NK-92 treated with Interleukin-12 subunit alpha and Interleukin-12 subunit beta, amount 100 ng/mL, for 24 hours (cell line): ENCODE measurements at regions not wholly inside any gene's neighbourhood (a gene's known extent, or its start where the extent isn't known, plus 50 kb on each side); places are given as distances from the start of the nearest gene placed in this dataset.
"Not testable (repeated sequence)": the region's sequence is repeated elsewhere in the genome, so short reads cannot be mapped to it uniquely, and the experiment has no call there.

ENCODE experiments used
- DNase-seq: peaks from one replicate; lab custom pipeline; 2025; lab: John Stamatoyannopoulos, UW

- DNase-seq: no peak
Measured at GRCh38 chr5:56659971-56660370, 155.4 kb upstream of the MAP3K1 start.

- no peak for DNase-seq
Measured at GRCh38 chr5:56658972-56659371, 156.4 kb upstream of the MAP3K1 start.

- DNase-seq: no peak
Measured at GRCh38 chr5:56656846-56657726, 158.3 kb upstream of the MAP3K1 start.

- DNase-seq: no peak
Measured at GRCh38 chr5:56651893-56652292, 163.5 kb upstream of the MAP3K1 start.

- DNase-seq: no peak
Measured at GRCh38 chr5:56650386-56650785, 165.0 kb upstream of the MAP3K1 start.

- no peak for DNase-seq
Measured at GRCh38 chr5:56649569-56649968, 165.8 kb upstream of the MAP3K1 start.

GRCh38 chr5:56648460-56649034 lies 166.8 kb upstream of the MAP3K1 start:
- DNase-seq: no peak

GRCh38 chr5:56647099-56647850 lies 168.1 kb upstream of the MAP3K1 start:
- no peak for DNase-seq

GRCh38 chr5:56641635-56642260 lies 173.6 kb upstream of the MAP3K1 start:
- no peak for DNase-seq

GRCh38 chr5:56640763-56641406 lies 174.5 kb upstream of the MAP3K1 start:
- no peak for DNase-seq

GRCh38 chr5:56639476-56639875 lies 175.9 kb upstream of the MAP3K1 start:
- DNase-seq: no peak

- no peak for DNase-seq
Measured at GRCh38 chr5:56638768-56639238, 176.5 kb upstream of the MAP3K1 start.

- no peak for DNase-seq
Measured at GRCh38 chr5:56638061-56638621, 177.2 kb upstream of the MAP3K1 start.

- DNase-seq: no peak
Measured at GRCh38 chr5:56637321-56637920, 177.9 kb upstream of the MAP3K1 start.

GRCh38 chr5:56633950-56634349 lies 181.4 kb upstream of the MAP3K1 start:
- no peak for DNase-seq

GRCh38 chr5:56632939-56633338 lies 182.4 kb upstream of the MAP3K1 start:
- DNase-seq: no peak

GRCh38 chr5:56632199-56632598 lies 183.2 kb upstream of the MAP3K1 start:
- no peak for DNase-seq

- DNase-seq: no peak
Measured at GRCh38 chr5:56631719-56632118, 183.6 kb upstream of the MAP3K1 start.

- not testable (repeated sequence) for DNase-seq
Measured at GRCh38 chr5:56628616-56629015, 186.7 kb upstream of the MAP3K1 start.

GRCh38 chr5:56625541-56625940 lies 189.8 kb upstream of the MAP3K1 start:
- no peak for DNase-seq

- DNase-seq: no peak
Measured at GRCh38 chr5:56624751-56625150, 190.6 kb upstream of the MAP3K1 start.
